MM.1S (cell line): ENCODE measurements at regions not wholly inside any gene's neighbourhood (a gene's known extent, or its start where the extent isn't known, plus 50 kb on each side); places are given as distances from the start of the nearest gene placed in this dataset.

Experiments
- DNase-seq: peaks from one replicate; pipeline ENCODE4 v3.0.0-alpha.2; 2015
- H2AFZ ChIP-seq: fragments of 300-600 bp; sonication (generic); 2 replicates; pipeline ENCODE4 v1.6.0; 2016; ENCODE audit warnings: antibody characterized with exemption, low read length
- H3F3A ChIP-seq: fragments of 300-600 bp; sonication (generic); 2 replicates; pipeline ENCODE4 v1.6.1; 2016; ENCODE audit warnings: mild to moderate bottlenecking, antibody characterized with exemption, low read length, moderate library complexity, mixed read lengths; ENCODE audit not compliant: insufficient read depth
- H3K27ac ChIP-seq: fragments of 300-600 bp; sonication (generic); 2 replicates; pipeline ENCODE4 v1.5.1; 2016; ENCODE audit warnings: mild to moderate bottlenecking, low read length
- H3K27me3 ChIP-seq: fragments of 300-600 bp; sonication (generic); replicated peaks from 2 replicates; pipeline ENCODE4 v1.6.0; 2016; ENCODE audit warnings: low read length; ENCODE audit not compliant: insufficient read depth
- H3K36me3 ChIP-seq: fragments of 300-600 bp; sonication (generic); replicated peaks from 2 replicates; pipeline ENCODE4 v1.6.1; 2016; ENCODE audit warnings: mild to moderate bottlenecking, low read length, mixed read lengths; ENCODE audit not compliant: insufficient read depth
- H3K4me1 ChIP-seq: fragments of 300-600 bp; sonication (generic); 2 replicates; pipeline ENCODE4 v1.6.1; 2016; ENCODE audit warnings: low read length, mixed read lengths
- H3K4me2 ChIP-seq: fragments of 300-600 bp; sonication (generic); 2 replicates; pipeline ENCODE4 v1.6.0; 2016; ENCODE audit warnings: low read depth, low read length
- H3K4me3 ChIP-seq: fragments of 300-600 bp; sonication (generic); 2 replicates; pipeline ENCODE4 v1.5.1; 2016; ENCODE audit warnings: low read length, mixed read lengths
- H3K79me2 ChIP-seq: fragments of 300-600 bp; sonication (generic); 2 replicates; pipeline ENCODE4 v1.6.1; 2016; ENCODE audit warnings: mixed run types, low read length, mixed read lengths
- H3K9ac ChIP-seq: fragments of 300-600 bp; sonication (generic); 2 replicates; pipeline ENCODE4 v1.6.1; 2016; ENCODE audit warnings: low read length, mixed read lengths
- H3K9me2 ChIP-seq: fragments of 300-600 bp; sonication (generic); replicated peaks from 2 replicates; pipeline ENCODE4 v1.6.1; 2016; ENCODE audit warnings: mild to moderate bottlenecking, low read length, mixed read lengths; ENCODE audit not compliant: insufficient read depth
- H3K9me3 ChIP-seq: fragments of 300-600 bp; sonication (generic); replicated peaks from 2 replicates; pipeline ENCODE4 v1.6.1; 2016; ENCODE audit warnings: mild to moderate bottlenecking, low read length, mixed read lengths; ENCODE audit not compliant: insufficient read depth
- H4K20me1 ChIP-seq: fragments of 300-600 bp; sonication (generic); 2 replicates; pipeline ENCODE4 v1.6.1; 2016; ENCODE audit warnings: mild to moderate bottlenecking, low read length, moderate library complexity, mixed read lengths; ENCODE audit not compliant: insufficient read depth
- CTCF ChIP-seq: fragments of 300-600 bp; sonication (generic); IDR thresholded peaks from 2 replicates; pipeline ENCODE4 v1.5.1; 2016; ENCODE audit warnings: antibody characterized with exemption, low read length, mixed read lengths
- EZH2 ChIP-seq: fragments of 300-600 bp; sonication (generic); optimal IDR thresholded peaks from 2 replicates; pipeline ENCODE3; 2017; ENCODE audit warnings: low read depth, mild to moderate bottlenecking, antibody characterized with exemption, low read length, mixed read lengths
- EZH2phosphoT487 ChIP-seq: fragments of 300-600 bp; sonication (generic); IDR thresholded peaks from 2 replicates; pipeline ENCODE4 v1.6.1; 2018; ENCODE audit warnings: antibody characterized with exemption, low read length

DNA sequence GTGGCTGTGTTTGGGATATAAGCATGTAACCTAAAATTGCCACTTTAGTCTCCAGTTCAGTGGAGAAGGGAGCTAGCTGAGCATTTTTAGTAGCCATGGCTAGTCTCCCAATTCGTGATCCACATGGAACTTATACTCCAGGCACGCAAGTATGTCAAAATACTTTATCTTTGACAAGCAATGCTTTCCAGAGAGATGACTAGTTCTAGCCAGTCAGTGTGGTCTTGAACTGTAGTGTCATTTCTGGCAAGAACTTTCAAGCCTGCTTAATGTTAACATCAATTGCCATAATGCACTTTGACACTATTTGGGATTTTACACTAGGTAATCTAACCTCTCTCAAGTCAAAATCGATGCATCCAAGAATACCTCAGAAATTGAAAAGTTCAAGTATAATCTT, 660.0 kb downstream of the PTPRC start:
- Histone ChIP-seq H3K9ac (no peak overlapping the region), H4K20me1 (no peaks in the 10 kb centered on the region), H3K27ac (no peak overlapping the region), H3K79me2 (no peaks in the 10 kb centered on the region), H3F3A (no peaks in the 10 kb centered on the region), H3K4me1 (no peaks in the 10 kb centered on the region), H3K9me3 (no peaks in the 10 kb centered on the region), H3K27me3 (no peaks in the 10 kb centered on the region), H3K4me3 (no peak overlapping the region), H3K4me2 (no peak overlapping the region), H3K9me2 (no peaks in the 10 kb centered on the region), H3K36me3 (no peaks in the 10 kb centered on the region), H2AFZ (no peak overlapping the region)
- TF ChIP-seq EZH2phosphoT487 = no peak
- TF ChIP-seq EZH2 = no peak
- TF ChIP-seq CTCF = no peak
- DNase-seq = no peak

DNA sequence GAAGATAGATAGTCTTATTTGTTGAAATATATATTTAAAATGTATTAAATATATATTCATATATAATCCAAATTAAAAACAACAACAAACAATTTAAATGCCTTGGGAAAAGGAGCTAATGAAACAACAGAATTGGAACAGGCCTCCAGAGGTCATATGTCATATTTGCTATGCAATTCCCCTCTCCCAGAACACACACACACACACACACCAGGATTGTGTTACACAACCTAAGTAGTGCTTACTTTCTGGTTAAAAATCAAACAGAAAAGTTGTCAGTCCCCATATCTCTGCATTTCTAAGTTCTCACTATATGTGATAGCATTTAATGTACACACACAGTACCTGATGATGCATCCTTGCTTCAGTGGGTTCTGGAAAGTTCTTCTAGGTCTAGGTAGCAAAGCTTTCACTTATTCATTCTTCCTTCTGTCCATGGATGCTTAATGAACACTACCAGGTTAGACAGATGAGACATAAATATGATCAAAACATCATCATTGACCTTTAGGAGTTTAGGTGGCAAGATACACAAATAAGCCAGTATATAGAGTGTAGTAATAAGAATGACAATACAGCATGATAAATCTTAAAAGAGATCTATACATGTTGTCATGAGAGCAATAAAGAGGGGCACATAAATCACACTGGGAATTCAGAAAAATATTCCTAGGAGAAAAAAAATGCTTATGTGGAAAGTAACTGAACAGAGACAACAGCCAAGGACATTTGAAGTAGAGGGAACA, 662.8 kb downstream of the PTPRC start:
- H3K27ac ChIP-seq = no peak overlapping the region
- H3K79me2 ChIP-seq = no peaks in the 10 kb centered on the region
- no peak overlapping the region for H3K9ac ChIP-seq
- no peaks in the 10 kb centered on the region for H3K36me3 ChIP-seq
- no peaks in the 10 kb centered on the region for H3K27me3 ChIP-seq
- H3F3A ChIP-seq = no peaks in the 10 kb centered on the region
- no peak overlapping the region for H3K4me2 ChIP-seq
- TF ChIP-seq EZH2phosphoT487 (no peak), CTCF (no peak), EZH2 (no peak)
- DNase-seq = no peak
- no peaks in the 10 kb centered on the region for H3K9me2 ChIP-seq
- no peak overlapping the region for H3K4me3 ChIP-seq
- H4K20me1 ChIP-seq = no peaks in the 10 kb centered on the region
- no peaks in the 10 kb centered on the region for H3K4me1 ChIP-seq
- H2AFZ ChIP-seq = no peak overlapping the region
- H3K9me3 ChIP-seq = no peaks in the 10 kb centered on the region

DNA sequence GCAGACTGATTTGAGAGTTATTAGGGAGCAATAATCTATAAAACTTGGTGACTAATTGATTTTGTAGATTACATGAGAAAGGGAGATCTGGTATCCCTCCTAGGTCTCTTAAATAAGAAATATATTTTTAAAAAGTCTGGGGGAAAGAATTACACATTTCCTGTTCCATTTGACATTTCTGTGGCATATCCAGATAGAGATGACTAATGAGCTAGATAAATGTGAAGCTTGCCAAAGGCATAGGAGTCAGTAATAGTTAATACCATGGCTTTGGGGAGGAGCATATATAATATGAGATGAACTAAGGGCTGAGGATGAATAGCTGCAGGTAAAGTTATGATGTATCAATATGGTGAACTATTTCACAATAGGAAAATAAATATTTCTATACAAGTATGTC, 663.7 kb downstream of the PTPRC start:
- H2AFZ ChIP-seq = no peak overlapping the region
- no peak overlapping the region for H3K9ac ChIP-seq
- no peaks in the 10 kb centered on the region for H3K36me3 ChIP-seq
- no peak overlapping the region for H3K27ac ChIP-seq
- H3K79me2 ChIP-seq = no peaks in the 10 kb centered on the region
- H3K9me2 ChIP-seq = no peaks in the 10 kb centered on the region
- no peak for TF ChIP-seq EZH2phosphoT487
- no peak for TF ChIP-seq EZH2
- TF ChIP-seq CTCF = no peak
- no peaks in the 10 kb centered on the region for H4K20me1 ChIP-seq
- H3F3A ChIP-seq = no peaks in the 10 kb centered on the region
- H3K27me3 ChIP-seq = no peaks in the 10 kb centered on the region
- DNase-seq = no peak
- H3K4me2 ChIP-seq = no peak overlapping the region
- H3K4me3 ChIP-seq = no peak overlapping the region
- H3K4me1 ChIP-seq = no peaks in the 10 kb centered on the region
- no peaks in the 10 kb centered on the region for H3K9me3 ChIP-seq
